Lower leg skin (tissue), 3 donors: ENCODE measurements at regions not wholly inside any gene's neighbourhood (a gene's known extent, or its start where the extent isn't known, plus 50 kb on each side); places are given as distances from the start of the nearest gene placed in this dataset.

Experiments used
- CTCF ChIP-seq, 3 donors: fragments of 450-650 bp; IDR thresholded peaks; one replicate each; pipeline ENCODE4 v1.5.1; 2016; ENCODE audit warnings: antibody characterized with exemption in 3 of 3, mild to moderate bottlenecking in 3 of 3, moderate library complexity in 2 of 3
- POLR2A ChIP-seq, 2 donors: fragments of 450-650 bp; IDR thresholded peaks; one replicate each; pipeline ENCODE4 v1.6.1; 2016 to 2017; ENCODE audit warnings: antibody characterized with exemption in 2 of 2, mild to moderate bottlenecking in 1 of 2, moderate library complexity in 1 of 2

- no peak for TF ChIP-seq CTCF (IDR thresholded peaks at IDR 0.05)
- no peak for TF ChIP-seq POLR2A (IDR thresholded peaks at IDR 0.05)
Measured at GRCh38 chr7:22610951-22611757, 111.2 kb upstream of the STEAP1B start.
